NCI-H2171 treated with DMSO at 0.1 percent for 48 hours (cell line): ENCODE measurements at regions not wholly inside any gene's neighbourhood (a gene's known extent, or its start where the extent isn't known, plus 50 kb on each side); places are given as distances from the start of the nearest gene placed in this dataset.

Source experiments
- DNase-seq: peaks from one replicate; lab custom pipeline; 2025; lab: John Stamatoyannopoulos, UW

GRCh38 chr2:18723219-18723618 is 133.8 kb upstream of the NT5C1B start:
- peak; percentile 15 for DNase-seq

GRCh38 chr2:18722101-18722500 is 132.7 kb upstream of the NT5C1B start:
- DNase-seq: no peak

GRCh38 chr2:18721038-18721922 is 131.9 kb upstream of the NT5C1B start:
- no peak for DNase-seq

- no peak for DNase-seq
Measured at GRCh38 chr2:18719978-18720775, 130.8 kb upstream of the NT5C1B start.

GRCh38 chr2:18708203-18708715 is 118.9 kb upstream of the NT5C1B start:
- no peak for DNase-seq

- DNase-seq: no peak
Measured at GRCh38 chr2:18706001-18706400, 116.6 kb upstream of the NT5C1B start.

- no peak for DNase-seq
Measured at GRCh38 chr2:18704276-18704675, 114.9 kb upstream of the NT5C1B start.

- no peak for DNase-seq
Measured at GRCh38 chr2:18703555-18703954, 114.2 kb upstream of the NT5C1B start.

- no peak for DNase-seq
Measured at GRCh38 chr2:18701981-18702380, 112.6 kb upstream of the NT5C1B start.

- DNase-seq: no peak
Measured at GRCh38 chr2:18701546-18701945, 112.2 kb upstream of the NT5C1B start.

- no peak for DNase-seq
Measured at GRCh38 chr2:18690342-18690741, 101.0 kb upstream of the NT5C1B start.

- DNase-seq: no peak
Measured at GRCh38 chr2:18684206-18685038, 95.1 kb upstream of the NT5C1B start.

- DNase-seq: no peak
Measured at GRCh38 chr2:18682681-18683080, 93.3 kb upstream of the NT5C1B start.

GRCh38 chr2:18677280-18677679 is 87.9 kb upstream of the NT5C1B start:
- DNase-seq: no peak

GRCh38 chr2:18674309-18674708 is 84.9 kb upstream of the NT5C1B start:
- DNase-seq: no peak

GRCh38 chr2:18671363-18671762 is 82.0 kb upstream of the NT5C1B start:
- DNase-seq: no peak

GRCh38 chr2:18668221-18668620 is 78.9 kb upstream of the NT5C1B start:
- no peak for DNase-seq

- DNase-seq: no peak
Measured at GRCh38 chr2:18664421-18664820, 75.1 kb upstream of the NT5C1B start.

GRCh38 chr2:18663861-18664260 is 74.5 kb upstream of the NT5C1B start:
- no peak for DNase-seq

- DNase-seq: no peak
Measured at GRCh38 chr2:18662689-18663088, 73.3 kb upstream of the NT5C1B start.

GRCh38 chr2:18659915-18660314 is 70.5 kb upstream of the NT5C1B start:
- DNase-seq: no peak

- DNase-seq: no peak
Measured at GRCh38 chr2:18656048-18656447, 66.7 kb upstream of the NT5C1B start.
